WTC11 (cell line): ENCODE measurements at regions not wholly inside any gene's neighbourhood (a gene's known extent, or its start where the extent isn't known, plus 50 kb on each side); places are given as distances from the start of the nearest gene placed in this dataset.

Source experiments
- ATF2 ChIP-seq: sonication (generic); formaldehyde crosslinking; IDR thresholded peaks from 2 replicates; pipeline ENCODE4 v1.8.1; 2022; ENCODE audit warnings: low read depth, missing genetic modification reagents, borderline replicate concordance
- NR2C2 ChIP-seq: sonication (generic); formaldehyde crosslinking; IDR thresholded peaks from 2 replicates; pipeline ENCODE4 v1.8.0; 2022; ENCODE audit warnings: mild to moderate bottlenecking, missing genetic modification reagents

GRCh38 chr9:7392148-7392547 is 407.4 kb downstream of the DMAC1 start:
- TF ChIP-seq NR2C2 (no peak), ATF2 (CRISPR knock-in tag) (no peak)
